Fibroblast of villous mesenchyme (primary cell): ENCODE measurements at regions not wholly inside any gene's neighbourhood (a gene's known extent, or its start where the extent isn't known, plus 50 kb on each side); places are given as distances from the start of the nearest gene placed in this dataset.
"Not testable (repeated sequence)": the region's sequence is repeated elsewhere in the genome, so short reads cannot be mapped to it uniquely, and the experiment has no call there.

Source experiments
- DNase-seq: peaks from one replicate; pipeline ENCODE4 v3.0.0-alpha.2; 2010; ENCODE audit warnings: low read depth
- H3K4me3 ChIP-seq: 2 replicates; pipeline ENCODE4 v1.5.1; 2011; ENCODE audit warnings: low read depth, mild to moderate bottlenecking, low read length
- TF ChIP-seq, protein P1 (sequence below): IDR thresholded peaks from 2 replicates; pipeline ENCODE4 v1.5.1; 2012; ENCODE audit warnings: low read depth, mild to moderate bottlenecking, low read length; ENCODE audit not compliant: insufficient read depth

GRCh38 chr21:21971384-21971783 lies 973.2 kb downstream of the NCAM2 start:
- TF ChIP-seq, protein P1, sequence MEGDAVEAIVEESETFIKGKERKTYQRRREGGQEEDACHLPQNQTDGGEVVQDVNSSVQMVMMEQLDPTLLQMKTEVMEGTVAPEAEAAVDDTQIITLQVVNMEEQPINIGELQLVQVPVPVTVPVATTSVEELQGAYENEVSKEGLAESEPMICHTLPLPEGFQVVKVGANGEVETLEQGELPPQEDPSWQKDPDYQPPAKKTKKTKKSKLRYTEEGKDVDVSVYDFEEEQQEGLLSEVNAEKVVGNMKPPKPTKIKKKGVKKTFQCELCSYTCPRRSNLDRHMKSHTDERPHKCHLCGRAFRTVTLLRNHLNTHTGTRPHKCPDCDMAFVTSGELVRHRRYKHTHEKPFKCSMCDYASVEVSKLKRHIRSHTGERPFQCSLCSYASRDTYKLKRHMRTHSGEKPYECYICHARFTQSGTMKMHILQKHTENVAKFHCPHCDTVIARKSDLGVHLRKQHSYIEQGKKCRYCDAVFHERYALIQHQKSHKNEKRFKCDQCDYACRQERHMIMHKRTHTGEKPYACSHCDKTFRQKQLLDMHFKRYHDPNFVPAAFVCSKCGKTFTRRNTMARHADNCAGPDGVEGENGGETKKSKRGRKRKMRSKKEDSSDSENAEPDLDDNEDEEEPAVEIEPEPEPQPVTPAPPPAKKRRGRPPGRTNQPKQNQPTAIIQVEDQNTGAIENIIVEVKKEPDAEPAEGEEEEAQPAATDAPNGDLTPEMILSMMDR: no peak
- DNase-seq: no peak
- no peak overlapping the region for H3K4me3 ChIP-seq

- H3K4me3 ChIP-seq: no peak overlapping the region
- TF ChIP-seq, protein P1: no peak
These were observed 975.6 kb downstream of the NCAM2 start for GRCh38 chr21:21973806-21974205.

DNA sequence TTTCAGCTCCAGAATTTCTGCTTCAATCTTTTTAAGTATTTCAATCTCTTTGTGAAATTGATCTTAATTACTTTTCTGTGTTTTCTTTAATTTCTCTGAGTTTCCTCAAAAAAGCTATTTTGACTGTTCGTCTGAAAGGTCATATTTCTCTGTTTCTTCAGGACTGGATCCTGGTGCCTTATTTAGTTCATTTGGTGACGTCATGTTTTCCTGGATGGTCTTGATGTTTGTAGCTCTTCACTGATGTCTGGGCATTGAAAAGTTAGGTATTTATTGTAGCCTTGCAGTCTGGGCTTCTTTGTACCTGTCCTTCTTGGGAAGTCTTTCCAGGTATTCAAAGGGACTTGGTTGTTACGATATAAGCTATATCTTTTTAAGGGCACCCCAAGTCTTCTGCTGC lies 998.7 kb downstream of the NCAM2 start:
- TF ChIP-seq, protein P1: no peak
- no peak for DNase-seq
- no peak overlapping the region for H3K4me3 ChIP-seq

More at GRCh38 chr21:21973806-21974205, 975.6 kb downstream of the NCAM2 start:
- no peak for DNase-seq

- DNase-seq: no peak
- no peak overlapping the region for H3K4me3 ChIP-seq
- TF ChIP-seq, protein P1: no peak
These were observed 999.5 kb downstream of the NCAM2 start for GRCh38 chr21:21997390-21998333.

DNA sequence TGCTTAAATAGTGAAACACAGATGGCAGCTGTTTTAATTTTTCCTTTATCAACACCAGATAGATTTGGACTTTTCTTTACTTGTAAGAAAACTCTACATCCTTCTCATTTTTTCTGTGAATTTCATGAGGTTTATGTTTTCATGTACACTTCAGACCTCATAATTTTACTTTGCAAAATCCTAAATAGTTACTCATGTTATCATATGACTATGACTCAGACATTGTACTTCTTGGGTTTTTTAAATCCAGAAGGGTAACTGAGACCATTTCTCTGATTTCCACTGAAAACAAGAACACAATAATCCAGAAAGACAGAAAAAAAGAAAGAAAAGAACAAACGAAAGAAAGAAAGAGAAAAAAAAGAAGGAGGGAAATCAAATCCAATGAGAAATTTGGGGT lies 1021.6 kb downstream of the NCAM2 start:
- TF ChIP-seq, protein P1: no peak
- no peak for DNase-seq
- H3K4me3 ChIP-seq: no peak overlapping the region

DNA sequence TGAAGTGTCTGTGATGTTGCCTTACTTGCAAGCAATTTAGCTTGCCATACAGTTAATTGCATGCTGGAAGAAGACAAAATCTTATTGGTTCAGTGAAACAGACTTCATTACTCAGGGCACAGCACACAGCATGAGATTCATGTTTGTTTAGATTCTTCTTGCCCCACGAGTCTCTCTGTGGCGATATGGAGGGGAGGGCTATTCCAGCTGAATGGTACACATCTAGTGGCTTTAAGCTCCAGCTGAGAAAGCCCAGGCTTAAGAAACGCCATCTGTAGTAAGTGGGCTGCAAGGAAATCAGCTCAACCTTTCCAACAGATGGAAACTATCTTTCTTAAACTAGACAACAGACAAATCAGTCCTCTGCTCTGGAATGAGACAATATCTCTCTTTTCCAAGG lies 1022.0 kb downstream of the NCAM2 start:
- TF ChIP-seq, protein P1: no peak
- no peak for DNase-seq
- no peak overlapping the region for H3K4me3 ChIP-seq

GRCh38 chr21:22023896-22024295 lies 1025.7 kb downstream of the NCAM2 start:
- DNase-seq, H3K4me3 ChIP-seq: not testable (repeated sequence)
